ENCODE measurements at regions not wholly inside any gene's neighbourhood (a gene's known extent, or its start where the extent isn't known, plus 50 kb on each side); places are given as distances from the start of the nearest gene placed in this dataset.
"Not testable (repeated sequence)": the region's sequence is repeated elsewhere in the genome, so short reads cannot be mapped to it uniquely, and the experiment has no call there.

DNA sequence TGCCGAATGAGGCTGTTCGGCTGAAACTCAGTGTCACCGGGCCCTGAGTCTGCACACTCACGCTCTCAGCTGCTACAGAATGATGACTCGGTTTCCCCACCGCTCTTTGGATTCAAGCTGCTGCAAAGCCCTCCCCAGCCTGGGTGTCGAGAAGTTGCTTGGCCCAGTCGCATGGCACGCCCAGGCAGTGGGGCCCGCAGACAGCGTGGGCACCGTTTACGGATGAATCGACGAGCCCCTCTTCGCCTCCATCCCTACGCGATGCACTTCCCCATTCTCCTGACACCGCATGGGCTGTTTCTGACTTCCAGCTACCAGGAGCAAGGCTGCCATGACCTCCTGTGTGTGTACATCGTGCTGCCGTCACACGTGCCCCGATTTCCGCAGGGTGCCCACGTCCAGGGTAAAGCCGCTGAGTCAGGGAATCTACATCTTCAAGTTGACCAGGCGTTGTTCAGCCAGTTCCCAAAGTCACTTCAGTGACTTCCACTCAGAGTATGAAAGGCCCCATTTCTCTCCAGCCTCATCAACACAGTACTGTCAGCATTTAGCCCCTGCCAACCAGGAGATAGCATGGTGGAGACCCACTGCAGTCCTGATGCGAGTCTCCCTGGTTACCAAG, 60.3 kb upstream of the GPC1 start:
- DNase-seq (ENCODE audit: low read depth, low spot score), result no peak

GRCh38 chr2:240376739-240377138, 58.7 kb upstream of the GPC1 start:
- Histone ChIP-seq H3K4me1 (ENCODE audit: control insufficient read depth, insufficient read depth, low read length) (peaks cover 2% of the 10 kb centered on the region), H3K36me3 (ENCODE audit: control insufficient read depth, insufficient read depth, low read length) (no peaks in the 10 kb centered on the region), H3K27me3 (ENCODE audit: control insufficient read depth, insufficient read depth, low read length) (no peaks in the 10 kb centered on the region), H3K4me3 (ENCODE audit: low read length) (no peak overlapping the region), H3K9me3 (ENCODE audit: control insufficient read depth, insufficient read depth, low read length) (no peaks in the 10 kb centered on the region), H3K27ac (ENCODE audit: low read length) (no peak overlapping the region)
- WGBS (ENCODE audit: insufficient coverage, insufficient read length), result no CpG with 5 or more reads among the region's 12 CpGs
- DNase-seq (ENCODE audit: low read depth, low spot score), result no peak

More for the DNA sequence above, 60.3 kb upstream of the GPC1 start:
- no CpG with 5 or more reads among the region's 28 CpGs for WGBS (ENCODE audit: insufficient coverage, insufficient read length)
- Histone ChIP-seq H3K36me3 (ENCODE audit: control insufficient read depth, insufficient read depth, low read length) (no peaks in the 10 kb centered on the region), H3K4me1 (ENCODE audit: control insufficient read depth, insufficient read depth, low read length) (peaks cover 2% of the 10 kb centered on the region), H3K4me3 (ENCODE audit: low read length) (no peak overlapping the region), H3K27ac (ENCODE audit: low read length) (no peak overlapping the region), H3K27me3 (ENCODE audit: control insufficient read depth, insufficient read depth, low read length) (no peaks in the 10 kb centered on the region), H3K9me3 (ENCODE audit: control insufficient read depth, insufficient read depth, low read length) (no peaks in the 10 kb centered on the region)

DNA sequence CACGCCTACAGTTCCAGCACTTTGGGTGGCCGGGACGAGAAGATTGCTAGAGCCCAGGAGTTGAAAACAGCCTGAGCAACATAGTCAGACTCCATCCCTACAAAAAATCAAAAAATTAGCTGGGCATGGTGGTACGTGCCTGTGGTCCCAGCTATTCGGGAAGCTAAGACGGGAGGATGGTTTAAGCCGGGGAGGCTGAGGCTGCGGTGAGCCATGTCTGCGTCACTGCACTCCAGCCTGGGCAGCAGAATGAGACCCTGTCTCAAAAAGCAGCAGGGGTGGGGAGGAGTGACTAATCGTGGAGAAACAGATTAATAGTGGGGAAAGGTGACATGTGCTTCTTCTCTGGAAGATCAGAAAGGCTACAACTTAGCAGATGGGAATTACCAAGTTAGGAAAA, 58.1 kb upstream of the GPC1 start:
- no peak for DNase-seq (ENCODE audit: low read depth, low spot score)
- Histone ChIP-seq H3K27ac (ENCODE audit: low read length) (no peak overlapping the region), H3K27me3 (ENCODE audit: control insufficient read depth, insufficient read depth, low read length) (no peaks in the 10 kb centered on the region), H3K4me3 (ENCODE audit: low read length) (no peak overlapping the region), H3K4me1 (ENCODE audit: control insufficient read depth, insufficient read depth, low read length) (peaks cover 2% of the 10 kb centered on the region), H3K9me3 (ENCODE audit: control insufficient read depth, insufficient read depth, low read length) (no peaks in the 10 kb centered on the region), H3K36me3 (ENCODE audit: control insufficient read depth, insufficient read depth, low read length) (no peaks in the 10 kb centered on the region)
- no CpG with 5 or more reads among the region's 10 CpGs for WGBS (ENCODE audit: insufficient coverage, insufficient read length)

- no CpG with 5 or more reads among the region's 9 CpGs for WGBS (ENCODE audit: insufficient coverage, insufficient read length)
- Histone ChIP-seq H3K27me3 (ENCODE audit: control insufficient read depth, insufficient read depth, low read length) (no peaks in the 10 kb centered on the region), H3K4me1 (ENCODE audit: control insufficient read depth, insufficient read depth, low read length) (no peaks in the 10 kb centered on the region; the same call in 1 of the 2 replicates)
These were observed 56.3 kb upstream of the GPC1 start for GRCh38 chr2:240379089-240379636.

DNA sequence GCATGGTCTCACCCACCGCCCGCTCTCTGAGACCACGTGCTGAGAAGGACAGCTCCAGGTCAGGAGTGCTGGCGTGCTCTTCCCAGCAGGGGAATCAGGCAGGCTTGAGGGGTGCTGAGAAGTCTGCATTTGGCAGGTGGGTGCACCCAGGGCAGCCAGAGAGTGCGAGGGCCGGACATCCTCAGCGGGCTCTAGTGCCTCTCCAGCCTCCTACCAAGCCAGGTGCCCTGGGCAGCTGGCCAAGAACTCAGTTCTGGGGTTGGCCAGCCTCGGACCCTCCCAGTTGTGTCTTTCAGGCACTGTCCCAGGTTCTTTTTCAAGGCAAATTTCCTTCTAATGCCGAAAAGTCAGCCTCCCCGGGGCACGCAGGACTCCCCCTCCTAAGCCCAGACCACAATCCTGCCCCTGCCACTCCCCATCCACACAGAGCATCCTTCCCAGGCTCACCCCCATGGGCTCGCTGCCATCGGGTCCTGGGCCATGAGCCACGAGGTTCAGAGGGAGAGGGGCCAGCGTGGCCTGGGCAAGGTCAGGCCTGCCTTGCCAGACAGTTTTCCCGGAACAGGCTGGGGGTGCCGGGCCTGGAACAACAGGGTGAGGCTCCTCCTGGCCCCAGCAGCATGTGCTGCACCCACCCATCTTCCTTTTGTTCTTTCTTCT, 52.2 kb upstream of the GPC1 start:
- peaks cover 1% of the 10 kb centered on the region; the same call in 1 of the 2 replicates for H3K4me1 ChIP-seq (ENCODE audit: control insufficient read depth, insufficient read depth, low read length)
- no peak overlapping the region for H3K27ac ChIP-seq (ENCODE audit: low read length)
- no peaks in the 10 kb centered on the region for H3K36me3 ChIP-seq (ENCODE audit: control insufficient read depth, insufficient read depth, low read length)
- H3K27me3 ChIP-seq (ENCODE audit: control insufficient read depth, insufficient read depth, low read length), result no peaks in the 10 kb centered on the region
- H3K9me3 ChIP-seq (ENCODE audit: control insufficient read depth, insufficient read depth, low read length), result no peaks in the 10 kb centered on the region
- no CpG with 5 or more reads among the region's 17 CpGs for WGBS (ENCODE audit: insufficient coverage, insufficient read length)
- no peak overlapping the region for H3K4me3 ChIP-seq (ENCODE audit: low read length)
- no peak for DNase-seq (ENCODE audit: low read depth, low spot score)

More at GRCh38 chr2:240379089-240379636, 56.3 kb upstream of the GPC1 start:
- Histone ChIP-seq H3K4me3 (ENCODE audit: low read length) (no peak overlapping the region), H3K9me3 (ENCODE audit: control insufficient read depth, insufficient read depth, low read length) (no peaks in the 10 kb centered on the region), H3K27ac (ENCODE audit: low read length) (no peak overlapping the region), H3K36me3 (ENCODE audit: control insufficient read depth, insufficient read depth, low read length) (no peaks in the 10 kb centered on the region)
- DNase-seq (ENCODE audit: low read depth, low spot score), result no peak

GRCh38 chr2:240383871-240384700, 51.4 kb upstream of the GPC1 start:
- H3K4me3 ChIP-seq (ENCODE audit: low read length), result no peak overlapping the region
- no CpG with 5 or more reads among the region's 29 CpGs for WGBS (ENCODE audit: insufficient coverage, insufficient read length)

GRCh38 chr2:240384711-240385450, 50.6 kb upstream of the GPC1 start:
- Histone ChIP-seq H3K27ac (ENCODE audit: low read length) (no peak overlapping the region), H3K4me3 (ENCODE audit: low read length) (no peak overlapping the region), H3K4me1 (ENCODE audit: control insufficient read depth, insufficient read depth, low read length) (peaks cover 1% of the 10 kb centered on the region; the same call in 1 of the 2 replicates), H3K27me3 (ENCODE audit: control insufficient read depth, insufficient read depth, low read length) (no peaks in the 10 kb centered on the region), H3K9me3 (ENCODE audit: control insufficient read depth, insufficient read depth, low read length) (no peaks in the 10 kb centered on the region), H3K36me3 (ENCODE audit: control insufficient read depth, insufficient read depth, low read length) (no peaks in the 10 kb centered on the region)
- DNase-seq (ENCODE audit: low read depth, low spot score), result no peak
- WGBS (ENCODE audit: insufficient coverage, insufficient read length), result no CpG with 5 or more reads among the region's 15 CpGs

More at GRCh38 chr2:240383871-240384700, 51.4 kb upstream of the GPC1 start:
- Histone ChIP-seq H3K36me3 (ENCODE audit: control insufficient read depth, insufficient read depth, low read length) (no peaks in the 10 kb centered on the region), H3K27ac (ENCODE audit: low read length) (no peak overlapping the region), H3K4me1 (ENCODE audit: control insufficient read depth, insufficient read depth, low read length) (peaks cover 1% of the 10 kb centered on the region; the same call in 1 of the 2 replicates), H3K27me3 (ENCODE audit: control insufficient read depth, insufficient read depth, low read length) (no peaks in the 10 kb centered on the region), H3K9me3 (ENCODE audit: control insufficient read depth, insufficient read depth, low read length) (no peaks in the 10 kb centered on the region)
- DNase-seq (ENCODE audit: low read depth, low spot score), result no peak

DNA sequence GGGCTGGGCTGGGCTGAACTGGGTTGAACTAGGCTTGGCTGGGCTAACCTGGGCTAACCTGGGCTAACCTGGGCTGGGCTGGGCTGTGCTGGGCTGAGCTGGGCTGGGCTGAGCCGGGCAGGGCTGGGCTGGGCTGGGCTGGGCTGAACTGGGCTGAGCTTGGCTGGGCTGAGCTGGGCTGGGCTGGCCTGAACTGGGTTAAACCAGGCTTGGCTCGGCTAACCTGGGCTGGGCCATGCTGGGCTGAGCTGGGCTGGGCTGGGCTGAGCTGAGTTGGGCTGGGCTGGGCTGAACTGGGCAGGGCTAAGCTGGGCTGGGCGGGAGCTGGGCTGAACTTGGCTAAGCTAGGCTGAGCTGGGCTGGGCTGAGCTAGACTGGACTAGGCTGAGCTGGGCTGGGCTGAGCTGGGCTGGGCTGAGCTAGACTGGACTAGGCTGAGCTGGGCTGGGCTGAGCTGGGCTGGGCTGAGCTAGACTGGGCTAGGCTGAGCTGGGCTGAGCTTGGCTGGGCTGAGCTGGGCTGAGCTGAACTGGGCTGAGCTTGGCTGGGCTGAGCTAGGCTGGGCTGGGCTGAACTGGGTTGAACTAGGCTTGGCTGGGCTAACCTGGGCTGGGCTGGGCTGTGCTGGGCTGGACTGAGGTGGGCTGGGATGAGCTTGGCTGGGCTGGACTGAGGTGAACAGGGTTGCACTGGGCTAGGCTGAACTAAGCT, 49.9 kb upstream of the GPC1 start:
- H3K4me1 ChIP-seq (ENCODE audit: control insufficient read depth, insufficient read depth, low read length); DNase-seq (ENCODE audit: low read depth, low spot score); H3K27me3 ChIP-seq (ENCODE audit: control insufficient read depth, insufficient read depth, low read length); H3K27ac ChIP-seq (ENCODE audit: low read length); H3K36me3 ChIP-seq (ENCODE audit: control insufficient read depth, insufficient read depth, low read length); H3K9me3 ChIP-seq (ENCODE audit: control insufficient read depth, insufficient read depth, low read length); H3K4me3 ChIP-seq (ENCODE audit: low read length): not testable (repeated sequence)
- no CpG with 5 or more reads among the region's 3 CpGs for WGBS (ENCODE audit: insufficient coverage, insufficient read length)

All from iPS DF 6.9 (cell line).